HG03439 (cell line): ENCODE measurements at regions not wholly inside any gene's neighbourhood (a gene's known extent, or its start where the extent isn't known, plus 50 kb on each side); places are given as distances from the start of the nearest gene placed in this dataset.

Experiments used
- ATAC-seq: cut with Tn5 transposase; IDR thresholded peaks from one replicate; pipeline ENCODE4 v1.9.1; 2021; ENCODE audit warnings: mild to moderate bottlenecking, moderate library complexity; ENCODE audit not compliant: unreplicated experiment

DNA sequence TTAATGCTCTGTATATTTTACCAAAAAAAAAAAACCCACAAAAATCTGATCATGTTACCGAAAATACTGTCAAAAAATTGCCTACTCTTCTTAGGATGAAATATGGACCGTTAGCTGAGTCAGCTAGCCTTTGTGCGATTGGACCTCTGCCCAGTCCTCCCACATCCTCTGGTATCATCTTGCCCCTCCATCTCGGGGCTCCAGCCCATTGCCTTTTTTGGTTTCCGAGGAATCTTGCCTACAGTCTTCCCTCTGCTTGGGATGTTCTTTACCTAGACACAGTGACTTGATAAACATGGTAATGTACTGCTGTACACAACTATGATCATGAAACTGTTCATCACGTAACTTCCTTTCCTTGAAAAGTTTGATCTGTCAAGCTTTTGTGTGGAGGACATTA is 371.4 kb downstream of the SV2B start:
- ATAC-seq: no peak

DNA sequence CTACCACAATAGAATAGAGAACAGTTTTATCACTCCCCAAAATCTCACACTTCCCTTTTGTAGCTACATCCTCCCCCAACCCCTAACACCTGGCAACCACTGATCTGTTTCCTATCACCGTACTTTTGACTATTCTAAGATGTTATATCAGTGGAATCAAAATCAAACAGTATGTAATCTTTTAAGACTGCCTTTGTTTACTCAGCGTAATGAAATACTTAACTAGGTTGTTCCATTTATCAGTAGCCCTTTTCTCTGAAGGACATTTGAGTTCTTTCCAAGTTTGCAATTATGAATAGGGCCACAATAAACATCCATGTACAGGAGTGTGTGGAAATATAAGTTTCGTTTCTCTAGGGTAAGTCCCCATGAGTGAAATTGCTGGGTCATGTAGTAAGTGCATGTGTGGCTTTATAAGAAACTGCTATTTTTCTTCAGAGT is 372.3 kb downstream of the SV2B start:
- no peak for ATAC-seq

DNA sequence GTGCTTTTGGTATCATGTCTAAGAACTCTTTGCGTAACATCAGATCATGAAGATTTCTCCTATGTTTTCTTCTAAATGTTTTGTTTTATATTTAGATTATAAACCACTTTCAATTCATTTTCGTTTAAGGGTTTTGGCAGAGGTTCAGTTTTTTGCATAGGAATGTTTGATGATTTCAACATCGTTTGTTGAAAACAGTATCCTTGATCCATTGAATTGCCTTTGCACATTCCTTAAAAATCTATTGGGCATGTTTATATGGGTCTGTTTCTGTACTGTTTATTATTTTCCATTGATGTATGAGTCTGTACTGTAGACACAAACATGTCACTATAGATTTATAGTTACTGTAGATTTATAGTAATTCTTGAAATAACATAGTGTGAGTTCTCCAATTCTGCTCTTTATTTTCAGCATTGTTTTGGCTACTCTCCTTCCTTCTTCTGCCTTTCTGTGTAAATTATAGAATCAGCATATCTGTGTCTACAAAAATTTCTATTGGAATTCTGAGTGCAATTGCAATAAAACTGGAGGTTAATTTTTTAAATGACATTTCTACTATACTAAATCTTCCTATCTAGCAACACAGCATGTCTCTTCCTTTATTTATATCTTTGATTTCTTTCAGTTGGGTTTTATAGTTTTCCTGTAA is 374.0 kb downstream of the SV2B start:
- no peak for ATAC-seq

DNA sequence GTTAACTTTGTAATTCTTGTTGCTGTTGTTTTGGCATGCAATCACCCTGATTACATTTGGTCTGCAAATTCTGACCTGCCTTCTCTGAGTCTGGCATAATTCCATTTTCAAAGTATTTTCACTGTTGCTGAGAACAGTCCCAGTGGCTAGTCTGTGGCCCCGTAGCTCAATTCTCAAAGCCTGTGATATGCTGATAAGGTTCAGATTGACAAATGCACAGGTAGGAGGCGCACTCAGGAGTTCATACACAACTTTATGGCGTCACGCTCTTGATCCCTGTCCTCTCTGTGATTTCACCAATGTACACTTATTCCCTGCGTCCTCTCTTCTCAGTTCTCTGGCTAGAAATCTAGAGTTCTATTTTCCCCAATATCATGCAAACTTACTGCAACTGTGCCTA is 376.6 kb upstream of the SLCO3A1 start:
- ATAC-seq: no peak

DNA sequence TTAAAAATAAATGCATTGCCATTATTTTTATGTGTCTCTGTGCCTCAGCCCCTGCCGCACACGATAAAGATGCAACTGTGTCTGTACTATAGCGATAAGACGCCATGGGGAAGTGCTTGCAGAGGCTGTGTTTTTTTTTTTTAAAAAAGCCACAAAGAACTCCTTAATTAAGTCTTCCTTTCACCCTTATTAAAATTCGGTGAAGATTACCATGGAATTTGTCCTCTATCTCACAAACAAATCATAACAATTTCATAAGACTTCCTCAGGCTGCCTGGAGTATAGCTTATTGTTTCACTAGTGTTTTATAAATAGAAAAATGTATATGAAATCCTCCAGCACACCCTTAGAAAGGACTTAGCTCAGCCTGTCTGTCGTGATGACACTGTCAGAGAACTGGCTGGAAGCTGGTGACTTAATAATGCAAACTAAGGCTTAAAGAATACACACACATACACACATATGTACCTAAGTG is 374.8 kb upstream of the SLCO3A1 start:
- ATAC-seq: no peak

- no peak for ATAC-seq
These were observed 373.1 kb upstream of the SLCO3A1 start for GRCh38 chr15:91480426-91480825.

DNA sequence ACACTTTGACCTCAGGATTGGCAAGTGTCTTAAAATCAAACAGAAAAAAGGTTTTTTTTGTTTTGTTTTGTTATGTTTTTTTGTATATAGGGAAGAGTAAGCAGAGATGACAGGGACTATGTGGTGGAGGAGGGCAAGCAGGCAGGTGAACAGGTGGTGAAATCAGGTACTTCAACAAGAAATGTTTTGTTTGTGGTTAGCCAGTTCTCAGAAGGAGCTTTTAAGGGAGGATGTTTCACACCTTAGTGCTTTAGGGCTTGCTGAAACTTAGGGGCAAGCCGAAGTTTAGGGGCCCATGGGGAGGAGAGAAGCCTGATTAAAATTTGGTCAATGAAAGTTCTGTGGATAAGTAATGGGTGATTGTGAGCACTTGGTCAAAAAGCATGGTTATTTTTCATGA is 370.7 kb upstream of the SLCO3A1 start:
- ATAC-seq: no peak

- no peak for ATAC-seq
These were observed 369.4 kb upstream of the SLCO3A1 start for GRCh38 chr15:91484141-91484540.

- ATAC-seq: no peak
These were observed 365.1 kb upstream of the SLCO3A1 start for GRCh38 chr15:91488452-91488851.

GRCh38 chr15:91490211-91490610 is 363.3 kb upstream of the SLCO3A1 start:
- ATAC-seq: no peak

DNA sequence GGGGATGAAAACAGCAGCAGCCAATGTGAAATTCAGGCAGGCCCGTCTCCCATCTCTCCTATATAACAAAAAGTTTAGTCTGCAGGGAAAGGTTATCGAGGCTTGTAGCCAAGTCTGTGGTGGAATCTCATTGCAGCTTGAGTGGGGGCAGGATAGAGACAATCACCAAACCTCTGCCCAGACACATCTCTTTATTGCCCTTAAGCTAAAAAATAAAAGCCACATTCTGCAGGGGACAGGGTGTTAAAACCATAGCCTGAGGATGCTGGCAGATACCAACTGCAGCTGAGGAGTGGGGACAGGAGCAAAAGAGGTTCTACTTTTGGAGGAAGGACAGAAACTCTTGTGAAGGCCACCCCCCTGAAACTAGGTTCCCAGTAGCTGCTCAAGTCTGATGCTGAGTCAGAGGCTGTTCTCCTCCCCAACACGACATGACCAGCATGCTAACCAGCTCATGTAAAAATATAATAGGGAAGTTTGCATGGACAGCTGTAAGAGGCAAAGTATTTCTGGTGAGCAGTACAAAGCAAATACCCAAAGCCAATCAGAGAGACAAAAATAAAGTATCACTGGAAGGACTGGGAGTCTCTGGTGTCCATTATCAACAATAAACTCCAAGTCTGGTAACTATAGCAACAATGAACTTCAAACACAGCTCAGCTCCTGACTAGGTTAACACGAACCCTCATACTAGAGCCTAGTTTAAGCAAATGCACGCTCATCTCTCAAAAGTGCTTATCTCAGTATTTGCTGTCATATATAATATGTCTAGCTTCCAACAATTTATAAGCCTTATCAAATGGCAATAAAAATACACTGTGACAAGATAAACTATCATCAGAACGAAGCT is 362.2 kb upstream of the SLCO3A1 start:
- no peak for ATAC-seq

- ATAC-seq: no peak
These were observed 356.5 kb upstream of the SLCO3A1 start for GRCh38 chr15:91496754-91497691.

- no peak for ATAC-seq
These were observed 355.3 kb upstream of the SLCO3A1 start for GRCh38 chr15:91498046-91498748.

DNA sequence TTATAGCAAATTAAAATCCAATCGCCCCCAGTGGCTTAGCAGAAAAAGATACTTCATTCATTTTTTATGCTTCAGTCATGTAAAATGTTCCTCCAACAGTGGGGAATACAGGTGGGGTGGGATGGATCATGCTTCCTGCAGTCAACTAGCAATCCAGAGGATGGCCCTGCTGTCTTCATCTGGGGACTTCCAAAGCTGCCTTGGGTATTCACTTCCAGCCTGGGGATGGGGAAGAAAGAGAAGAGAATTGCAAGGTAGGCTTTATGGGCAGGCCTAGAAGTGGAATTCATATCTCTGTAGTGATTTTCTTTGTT is 354.8 kb upstream of the SLCO3A1 start:
- no peak for ATAC-seq

DNA sequence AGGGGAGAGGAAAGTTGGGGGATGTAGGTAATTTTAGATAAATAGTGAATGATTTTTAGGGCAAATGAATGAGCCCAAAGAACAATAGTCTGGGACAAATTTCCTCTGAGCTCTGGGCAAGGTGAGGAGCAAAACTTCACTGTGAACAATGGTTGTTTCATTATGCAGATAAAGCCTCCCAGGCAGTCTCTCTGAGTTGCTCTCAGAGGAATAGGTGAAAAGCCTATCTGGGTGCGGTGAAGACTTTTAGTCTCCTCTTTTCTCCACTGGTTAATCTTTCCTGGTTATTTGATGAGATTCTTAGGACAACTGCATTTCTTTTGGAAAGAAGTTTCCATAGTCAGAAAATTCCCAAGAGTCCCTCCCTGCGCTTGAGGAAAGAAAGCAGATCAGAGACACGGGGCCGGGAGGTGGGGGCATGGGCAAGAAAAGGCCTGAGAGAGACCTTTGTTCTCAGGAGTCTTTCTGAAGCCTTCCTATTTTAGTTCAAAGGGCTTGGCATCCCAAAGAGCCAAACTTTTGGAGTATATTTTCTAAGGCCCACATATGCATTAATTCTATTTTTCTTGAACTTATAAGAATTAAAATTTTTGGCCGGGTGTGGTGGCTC is 353.6 kb upstream of the SLCO3A1 start:
- ATAC-seq: no peak

DNA sequence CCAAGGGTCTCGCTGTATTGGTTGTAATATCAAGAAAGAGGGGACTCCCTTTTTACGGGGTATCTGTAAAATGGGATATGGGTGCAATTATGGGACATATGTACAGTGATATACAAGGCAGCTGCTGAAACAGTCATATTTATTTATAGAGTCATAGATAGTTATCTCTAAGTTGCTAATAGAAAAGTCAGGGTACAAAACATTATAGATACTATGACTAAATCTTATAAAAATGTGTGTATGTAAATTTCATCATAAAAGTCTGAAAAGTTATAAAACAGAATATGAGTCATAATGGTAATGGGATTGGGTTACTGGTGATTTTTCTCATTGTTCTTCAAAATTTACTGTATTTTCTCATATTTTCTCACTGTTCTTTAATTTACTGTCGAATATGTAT is 344.9 kb upstream of the SLCO3A1 start:
- no peak for ATAC-seq

DNA sequence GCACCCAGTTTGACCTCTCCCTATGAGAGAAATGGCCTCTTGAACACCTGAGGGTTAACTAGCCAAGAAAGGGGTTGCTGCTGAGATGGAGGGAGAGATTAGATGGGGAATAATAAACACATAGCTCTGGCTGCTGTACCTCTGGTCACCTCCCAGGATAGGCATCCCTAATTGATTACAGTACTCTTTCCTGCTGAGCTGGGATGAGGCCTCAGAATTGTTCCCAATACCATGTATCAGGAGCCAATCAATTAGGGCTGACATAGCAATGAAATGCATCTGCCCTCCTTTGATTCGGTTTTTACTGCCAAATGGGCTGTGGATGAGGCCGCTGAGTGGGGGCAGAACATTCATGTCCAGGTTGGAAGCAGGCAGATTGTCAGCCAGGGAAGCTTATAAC is 339.4 kb upstream of the SLCO3A1 start:
- ATAC-seq: no peak

DNA sequence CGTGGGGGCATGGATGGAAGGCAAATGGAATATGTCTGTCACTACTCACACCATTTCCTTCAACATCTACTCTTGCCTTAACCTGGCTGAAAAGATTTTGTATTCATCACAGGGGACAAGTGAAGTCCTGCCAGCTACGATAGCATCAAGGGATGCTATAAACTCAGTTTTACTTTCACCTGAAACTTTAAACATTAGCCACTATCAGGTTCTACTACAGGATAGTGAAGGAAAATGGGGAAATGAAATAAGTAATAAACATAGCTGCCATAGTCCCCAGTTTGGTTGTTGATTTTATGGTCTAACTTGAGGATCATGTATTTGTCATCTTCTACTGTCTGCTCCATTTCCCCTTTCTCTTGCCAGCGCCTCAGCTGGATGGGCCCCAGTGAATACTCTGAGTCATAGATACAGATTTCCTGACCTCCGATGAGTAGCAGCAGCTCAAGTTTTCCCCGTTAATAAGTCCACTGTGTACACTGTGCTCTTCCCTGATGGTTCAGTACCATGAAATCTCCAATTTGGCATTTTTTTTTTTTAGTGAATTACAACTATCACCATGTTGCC is 338.2 kb upstream of the SLCO3A1 start:
- no peak for ATAC-seq

DNA sequence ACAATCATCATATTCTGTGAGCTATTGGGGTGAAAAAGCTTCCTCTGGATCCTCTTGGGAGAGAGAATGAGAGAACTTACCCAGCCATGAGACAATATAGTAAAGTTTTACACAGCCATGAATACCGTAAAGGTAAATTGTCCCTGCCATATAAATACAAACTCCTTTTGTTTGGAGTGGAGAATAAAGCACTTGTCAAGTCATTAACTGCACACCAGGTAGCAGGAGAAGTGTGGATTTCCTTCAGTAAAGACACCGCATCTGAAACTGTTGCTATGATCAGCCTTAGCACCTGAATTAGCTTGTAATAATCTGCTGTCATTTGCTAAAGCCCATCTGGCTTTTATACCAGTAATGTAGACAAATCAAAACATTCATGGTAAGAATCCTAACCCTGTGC is 336.6 kb upstream of the SLCO3A1 start:
- ATAC-seq: no peak
